Lower lobe of right lung (tissue), 2 donors: ENCODE measurements at regions not wholly inside any gene's neighbourhood (a gene's known extent, or its start where the extent isn't known, plus 50 kb on each side); places are given as distances from the start of the nearest gene placed in this dataset.
"Not testable (repeated sequence)": the region's sequence is repeated elsewhere in the genome, so short reads cannot be mapped to it uniquely, and the experiment has no call there.

Source experiments
- ATAC-seq, 2 donors: fragments of 200-7000 bp; cut with Tn5 transposase; one replicate each; pipeline ENCODE4 v1.9.1; 2020 to 2022; ENCODE audit warnings: mild to moderate bottlenecking in 2 of 2, moderate library complexity in 2 of 2
- DNase-seq: peaks from one replicate; pipeline ENCODE4 v3.0.0-alpha.2; 2020
- H3K27ac ChIP-seq: fragments of 200-600 bp; one replicate; pipeline ENCODE4 v1.8.0; 2022
- H3K27me3 ChIP-seq: fragments of 200-600 bp; one replicate; pipeline ENCODE4 v1.8.0; 2022; ENCODE audit warnings: low read depth
- H3K36me3 ChIP-seq: fragments of 200-600 bp; one replicate; pipeline ENCODE4 v1.8.0; 2022; ENCODE audit warnings: mild to moderate bottlenecking
- H3K4me1 ChIP-seq: fragments of 200-600 bp; one replicate; pipeline ENCODE4 v1.8.0; 2022
- H3K4me3 ChIP-seq: fragments of 200-600 bp; one replicate; pipeline ENCODE4 v1.8.0; 2022; ENCODE audit warnings: mild to moderate bottlenecking
- H3K9me3 ChIP-seq: fragments of 200-600 bp; one replicate; pipeline ENCODE4 v1.8.0; 2022
- CTCF ChIP-seq: fragments of 200-600 bp; IDR thresholded peaks from one replicate; pipeline ENCODE4 v1.8.0; 2022; ENCODE audit warnings: antibody characterized with exemption, mild to moderate bottlenecking
- intact Hi-C: fragments of 100-400 bp; cut with DNase I; formaldehyde crosslinking; loops from one replicate; pipeline ENCODE4 v1.11.0; 2022
- donor health status: DM: no; HTN: yes; CAD: no; lungs with severe emphysema.

GRCh38 chrX:151085207-151085606 is 91.2 kb upstream of the GPR50 start:
- H3K4me1 ChIP-seq: no peaks in the 10 kb centered on the region
- no peak for DNase-seq
- no peaks in the 10 kb centered on the region for H3K36me3 ChIP-seq
- H3K9me3 ChIP-seq: no peaks in the 10 kb centered on the region
- no peak overlapping the region for H3K4me3 ChIP-seq
- H3K27ac ChIP-seq: no peak overlapping the region
- peak; percentile 28 to 61 for ATAC-seq
- H3K27me3 ChIP-seq: no peaks in the 10 kb centered on the region
- TF ChIP-seq CTCF: no peak
- intact Hi-C loops: no loop called here

DNA sequence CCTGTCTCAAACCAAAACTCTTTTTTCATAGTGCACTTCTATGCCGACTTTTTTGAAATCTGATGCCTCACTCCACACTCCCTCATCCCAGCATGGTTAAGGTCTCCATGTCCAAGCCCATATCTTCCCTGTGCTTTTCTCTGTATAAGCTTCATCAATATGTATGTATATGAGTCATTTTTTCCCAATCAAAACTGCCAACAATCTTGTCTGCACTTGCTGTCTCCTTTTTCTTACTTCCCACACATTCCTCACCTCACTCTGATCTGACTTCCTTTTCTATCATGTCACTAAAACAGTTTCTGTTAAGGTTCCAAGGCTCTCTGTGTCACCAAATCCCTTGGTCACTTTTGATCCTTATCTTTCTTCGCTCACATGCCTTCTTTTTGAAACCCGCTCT is 88.2 kb upstream of the GPR50 start:
- Histone ChIP-seq H3K27ac (no peak overlapping the region), H3K4me3 (no peak overlapping the region), H3K9me3 (no peaks in the 10 kb centered on the region), H3K27me3 (no peaks in the 10 kb centered on the region), H3K36me3 (no peaks in the 10 kb centered on the region), H3K4me1 (no peaks in the 10 kb centered on the region)
- no peak for TF ChIP-seq CTCF
- ATAC-seq (no peak), DNase-seq (no peak)
- intact Hi-C loops: no loop called here

GRCh38 chrX:151099001-151099400 is 77.4 kb upstream of the GPR50 start:
- DNase-seq: no peak

GRCh38 chrX:151100799-151101198 is 75.6 kb upstream of the GPR50 start:
- Histone ChIP-seq H3K27ac (no peak overlapping the region), H3K4me3 (no peak overlapping the region), H3K9me3 (no peaks in the 10 kb centered on the region), H3K4me1 (no peaks in the 10 kb centered on the region), H3K36me3 (no peaks in the 10 kb centered on the region), H3K27me3 (no peaks in the 10 kb centered on the region)
- intact Hi-C loops: no loop called here
- ATAC-seq (no peak), DNase-seq (no peak)
- TF ChIP-seq CTCF: no peak

More at GRCh38 chrX:151099001-151099400, 77.4 kb upstream of the GPR50 start:
- Histone ChIP-seq H3K4me1 (no peaks in the 10 kb centered on the region), H3K36me3 (no peaks in the 10 kb centered on the region), H3K9me3 (no peaks in the 10 kb centered on the region), H3K27me3 (no peaks in the 10 kb centered on the region), H3K27ac (no peak overlapping the region), H3K4me3 (no peak overlapping the region)
- ATAC-seq: no peak
- intact Hi-C loops: no loop called here
- no peak for TF ChIP-seq CTCF

DNA sequence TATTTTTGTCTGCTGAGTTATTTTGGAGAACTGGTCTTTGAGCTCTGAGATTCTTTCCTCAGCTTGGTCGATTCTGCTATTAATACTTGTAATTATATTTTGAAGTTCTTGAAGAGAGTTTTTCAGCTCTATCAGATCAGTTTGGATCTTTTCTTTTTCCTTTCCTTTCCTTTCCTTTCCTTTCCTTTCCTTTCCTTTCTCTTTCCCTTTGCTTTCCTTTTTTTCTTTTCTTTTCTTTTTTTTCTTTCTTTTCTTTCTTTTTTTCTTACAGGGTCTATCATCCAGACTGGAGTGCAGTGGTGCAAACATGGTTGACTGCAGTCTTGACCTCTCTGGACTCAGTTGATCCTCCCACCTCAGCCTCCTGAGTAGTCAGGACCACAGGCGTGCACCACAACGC is 63.2 kb upstream of the GPR50 start:
- H3K36me3 ChIP-seq, H3K4me1 ChIP-seq, H3K27me3 ChIP-seq, H3K4me3 ChIP-seq, DNase-seq, H3K9me3 ChIP-seq, intact Hi-C loops, H3K27ac ChIP-seq, ATAC-seq: not testable (repeated sequence)
